IPS-NIHi11 (cell line): ENCODE measurements at regions not wholly inside any gene's neighbourhood (a gene's known extent, or its start where the extent isn't known, plus 50 kb on each side); places are given as distances from the start of the nearest gene placed in this dataset.
A peak's percentile ranks its signal among the peaks of the same experiment; 100 is the strongest.

Experiments used
- DNase-seq: peaks from one replicate; pipeline ENCODE4 v3.0.0; 2012; ENCODE audit warnings: mixed read lengths, low spot score

- no peak for DNase-seq
Measured at GRCh38 chr2:157184161-157184895, 73.2 kb upstream of the GALNT5 start.

GRCh38 chr2:157185476-157186227 is 71.9 kb upstream of the GALNT5 start:
- DNase-seq, result no peak

- no peak for DNase-seq
Measured at GRCh38 chr2:157190151-157190550, 67.4 kb upstream of the GALNT5 start.

GRCh38 chr2:157191186-157191585 is 66.3 kb upstream of the GALNT5 start:
- no peak for DNase-seq

GRCh38 chr2:157192445-157193423 is 64.8 kb upstream of the GALNT5 start:
- DNase-seq, result no peak

GRCh38 chr2:157193461-157193860 is 64.0 kb upstream of the GALNT5 start:
- DNase-seq, result no peak

- peak; percentile 58 for DNase-seq
Measured at GRCh38 chr2:157194097-157194688, 63.3 kb upstream of the GALNT5 start.

GRCh38 chr2:157194844-157195243 is 62.7 kb upstream of the GALNT5 start:
- DNase-seq, result no peak

- DNase-seq, result peak; percentile 23
Measured at GRCh38 chr2:157196956-157197355, 60.5 kb upstream of the GALNT5 start.

- DNase-seq, result no peak
Measured at GRCh38 chr2:157197848-157198247, 59.7 kb upstream of the GALNT5 start.

- DNase-seq, result no peak
Measured at GRCh38 chr2:157203651-157204050, 53.9 kb upstream of the GALNT5 start.

- no peak for DNase-seq
Measured at GRCh38 chr2:157204401-157204800, 53.1 kb upstream of the GALNT5 start.

GRCh38 chr2:157206916-157207315 is 50.6 kb upstream of the GALNT5 start:
- DNase-seq, result no peak
